HEK293 (cell line): ENCODE measurements at regions not wholly inside any gene's neighbourhood (a gene's known extent, or its start where the extent isn't known, plus 50 kb on each side); places are given as distances from the start of the nearest gene placed in this dataset.

Source experiments
- CTCF ChIA-PET: fragments of 350-600 bp; formaldehyde crosslinking; extraction: SDS; loops from one replicate; lab custom pipeline; 2021; ENCODE audit warnings: antibody characterized with exemption; lab: Yijun Ruan, JAX
- POLR2A ChIA-PET: fragments of 300-600 bp; formaldehyde crosslinking; extraction: SDS; loops from one replicate; lab custom pipeline; 2020; ENCODE audit warnings: antibody characterized with exemption, inconsistent platforms; lab: Yijun Ruan, JAX
- H3K27ac ChIP-seq: fragments of 200-500 bp; sonication (Bioruptor generic); 2 replicates; pipeline ENCODE4 v1.5.1; 2014; ENCODE audit warnings: low read depth, low read length, control low read depth, inconsistent platforms; ENCODE audit errors: extremely low read depth
- H3K36me3 ChIP-seq, 2 experiments: fragments of 200-500 bp in 1 of 2; sonication (Bioruptor generic) in 1 of 2; 1 replicate in 1 of 2; 2 replicates in 1 of 2; pipeline ENCODE4 v1.5.1; 2014 to 2017; ENCODE audit warnings: inconsistent platforms in 2 of 2, low read length in 2 of 2; ENCODE audit not compliant: control insufficient read depth in 2 of 2, insufficient read depth in 1 of 2
- H3K4me1 ChIP-seq: fragments of 200-500 bp; sonication (Bioruptor generic); 2 replicates; pipeline ENCODE4 v1.5.1; 2014; ENCODE audit warnings: mild to moderate bottlenecking, low read length, inconsistent platforms; ENCODE audit not compliant: control insufficient read depth, insufficient read depth
- H3K4me3 ChIP-seq: 2 replicates; pipeline ENCODE4 v1.5.1; 2011; ENCODE audit warnings: low read depth, mild to moderate bottlenecking, control low read depth, low read length, moderate library complexity
- H3K9me3 ChIP-seq: fragments of 200-500 bp; sonication (Bioruptor generic); 2 replicates; pipeline ENCODE4 v1.5.1; 2014; ENCODE audit warnings: low read depth, low read length, inconsistent platforms; ENCODE audit not compliant: control insufficient read depth, insufficient read depth
- BCL11B ChIP-seq: fragments of 450-650 bp; formaldehyde crosslinking; IDR thresholded peaks from 2 replicates; pipeline ENCODE4 v1.5.1; 2016; ENCODE audit warnings: low read depth, missing biosample characterization, missing genetic modification characterization
- KLF10 ChIP-seq: fragments of 450-650 bp; IDR thresholded peaks from 2 replicates; pipeline ENCODE4 v1.5.1; 2018; ENCODE audit warnings: missing biosample characterization, mild to moderate bottlenecking, missing genetic modification characterization
- PATZ1 ChIP-seq: fragments of 450-650 bp; formaldehyde crosslinking; IDR thresholded peaks from 2 replicates; pipeline ENCODE4 v1.5.1; 2016; ENCODE audit warnings: missing biosample characterization, missing genetic modification characterization
- PRDM10 ChIP-seq: fragments of 450-650 bp; formaldehyde crosslinking; IDR thresholded peaks from 2 replicates; pipeline ENCODE4 v1.5.1; 2016; ENCODE audit warnings: missing biosample characterization, missing genetic modification characterization
- WT1 ChIP-seq: fragments of 450-650 bp; formaldehyde crosslinking; IDR thresholded peaks from 2 replicates; pipeline ENCODE4 v1.5.1; 2016; ENCODE audit warnings: missing biosample characterization, missing genetic modification characterization
- ZBTB20 ChIP-seq: fragments of 450-650 bp; formaldehyde crosslinking; IDR thresholded peaks from 2 replicates; pipeline ENCODE4 v1.5.1; 2016; ENCODE audit warnings: missing biosample characterization, missing genetic modification characterization
- ZBTB48 ChIP-seq: fragments of 450-650 bp; formaldehyde crosslinking; IDR thresholded peaks from 2 replicates; pipeline ENCODE4 v1.5.1; 2016; ENCODE audit warnings: missing biosample characterization, missing genetic modification characterization
- ZEB2 ChIP-seq: fragments of 450-650 bp; formaldehyde crosslinking; IDR thresholded peaks from 2 replicates; pipeline ENCODE4 v1.5.1; 2016; ENCODE audit warnings: missing biosample characterization, missing genetic modification characterization
- ZFP3 ChIP-seq: fragments of 450-650 bp; formaldehyde crosslinking; IDR thresholded peaks from 2 replicates; pipeline ENCODE4 v1.5.1; 2016; ENCODE audit warnings: low read depth, missing biosample characterization, missing genetic modification characterization
- ZNF155 ChIP-seq: fragments of 450-650 bp; formaldehyde crosslinking; IDR thresholded peaks from 2 replicates; pipeline ENCODE4 v1.5.1; 2016; ENCODE audit warnings: missing biosample characterization, missing genetic modification characterization
- ZNF248 ChIP-seq: fragments of 450-650 bp; formaldehyde crosslinking; IDR thresholded peaks from 2 replicates; pipeline ENCODE4 v1.5.1; 2017; ENCODE audit warnings: missing biosample characterization, missing genetic modification characterization
- ZNF37A ChIP-seq: fragments of 450-650 bp; IDR thresholded peaks from 2 replicates; pipeline ENCODE4 v1.5.1; 2018; ENCODE audit warnings: missing biosample characterization, missing genetic modification characterization
- ZNF521 ChIP-seq: fragments of 450-650 bp; formaldehyde crosslinking; IDR thresholded peaks from 2 replicates; pipeline ENCODE4 v1.5.1; 2017; ENCODE audit warnings: missing biosample characterization, mild to moderate bottlenecking, missing genetic modification characterization
- ZNF776 ChIP-seq: fragments of 450-650 bp; formaldehyde crosslinking; IDR thresholded peaks from 2 replicates; pipeline ENCODE4 v1.5.0; 2017; ENCODE audit warnings: missing biosample characterization, missing genetic modification characterization, borderline replicate concordance
- ZNF792 ChIP-seq: fragments of 450-650 bp; formaldehyde crosslinking; IDR thresholded peaks from 2 replicates; pipeline ENCODE4 v1.5.1; 2016; ENCODE audit warnings: missing biosample characterization, missing genetic modification characterization
- ZSCAN16 ChIP-seq: fragments of 450-650 bp; formaldehyde crosslinking; IDR thresholded peaks from 2 replicates; pipeline ENCODE4 v1.5.1; 2016; ENCODE audit warnings: missing biosample characterization, missing genetic modification characterization
- TF ChIP-seq, protein P1 (sequence below): fragments of 450-650 bp; formaldehyde crosslinking; IDR thresholded peaks from 2 replicates; pipeline ENCODE4 v1.5.1; 2016; ENCODE audit warnings: missing biosample characterization, missing genetic modification characterization

- TF ChIP-seq ZNF776 (tag by site-specific recombination) = no peak
- no peak for TF ChIP-seq PRDM10 (tag by site-specific recombination)
- TF ChIP-seq, protein P1, sequence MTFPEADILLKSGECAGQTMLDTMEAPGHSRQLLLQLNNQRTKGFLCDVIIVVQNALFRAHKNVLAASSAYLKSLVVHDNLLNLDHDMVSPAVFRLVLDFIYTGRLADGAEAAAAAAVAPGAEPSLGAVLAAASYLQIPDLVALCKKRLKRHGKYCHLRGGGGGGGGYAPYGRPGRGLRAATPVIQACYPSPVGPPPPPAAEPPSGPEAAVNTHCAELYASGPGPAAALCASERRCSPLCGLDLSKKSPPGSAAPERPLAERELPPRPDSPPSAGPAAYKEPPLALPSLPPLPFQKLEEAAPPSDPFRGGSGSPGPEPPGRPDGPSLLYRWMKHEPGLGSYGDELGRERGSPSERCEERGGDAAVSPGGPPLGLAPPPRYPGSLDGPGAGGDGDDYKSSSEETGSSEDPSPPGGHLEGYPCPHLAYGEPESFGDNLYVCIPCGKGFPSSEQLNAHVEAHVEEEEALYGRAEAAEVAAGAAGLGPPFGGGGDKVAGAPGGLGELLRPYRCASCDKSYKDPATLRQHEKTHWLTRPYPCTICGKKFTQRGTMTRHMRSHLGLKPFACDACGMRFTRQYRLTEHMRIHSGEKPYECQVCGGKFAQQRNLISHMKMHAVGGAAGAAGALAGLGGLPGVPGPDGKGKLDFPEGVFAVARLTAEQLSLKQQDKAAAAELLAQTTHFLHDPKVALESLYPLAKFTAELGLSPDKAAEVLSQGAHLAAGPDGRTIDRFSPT (tag by site-specific recombination) = no peak
- TF ChIP-seq ZBTB48 = no peak
- no peak for TF ChIP-seq ZSCAN16 (tag by site-specific recombination)
- no peak for TF ChIP-seq ZNF155
- no peak for TF ChIP-seq ZNF248
- no peak for TF ChIP-seq BCL11B (tag by site-specific recombination)
- TF ChIP-seq ZNF37A (tag by site-specific recombination) = no peak
- TF ChIP-seq ZNF521 (tag by site-specific recombination) = no peak
- no peak for TF ChIP-seq ZNF792 (tag by site-specific recombination)
- no peak for TF ChIP-seq KLF10
- no peak for TF ChIP-seq PATZ1
- no peak for TF ChIP-seq ZEB2 (tag by site-specific recombination)
- Histone ChIP-seq H3K9me3 (no peaks in the 10 kb centered on the region), H3K4me1 (no peaks in the 10 kb centered on the region), H3K36me3 (no peaks in the 10 kb centered on the region), H3K27ac (no peak overlapping the region), H3K4me3 (no peak overlapping the region)
- CTCF ChIA-PET = interaction anchor here (0.7 to 1.1 kb wide), 2 partner anchors 16 to 146 kb away, joined by 3 to 4 read pairs; no protein-coding TSS in a partner anchor
- POLR2A ChIA-PET = no interaction called here
Measured at GRCh38 chr9:93859431-93860215, 95.5 kb downstream of the BARX1 start.

- CTCF ChIA-PET = interaction anchor here (0.6 to 1.5 kb wide), 2 partner anchors 30 to 144 kb away, joined by 4 to 5 read pairs; no protein-coding TSS in a partner anchor
- no peak overlapping the region for H3K4me3 ChIP-seq
- no peak overlapping the region for H3K27ac ChIP-seq
- no peaks in the 10 kb centered on the region for H3K4me1 ChIP-seq
- H3K9me3 ChIP-seq = no peaks in the 10 kb centered on the region
- no peaks in the 10 kb centered on the region for H3K36me3 ChIP-seq
- TF ChIP-seq ZFP3 (tag by site-specific recombination) (peak; percentile 66), ZBTB20 (no peak), WT1 (tag by site-specific recombination) (no peak)
- POLR2A ChIA-PET = no interaction called here
Measured at GRCh38 chr9:93857528-93857927, 97.6 kb downstream of the BARX1 start.
